ENCODE measurements at regions not wholly inside any gene's neighbourhood (a gene's known extent, or its start where the extent isn't known, plus 50 kb on each side); places are given as distances from the start of the nearest gene placed in this dataset.

DNA sequence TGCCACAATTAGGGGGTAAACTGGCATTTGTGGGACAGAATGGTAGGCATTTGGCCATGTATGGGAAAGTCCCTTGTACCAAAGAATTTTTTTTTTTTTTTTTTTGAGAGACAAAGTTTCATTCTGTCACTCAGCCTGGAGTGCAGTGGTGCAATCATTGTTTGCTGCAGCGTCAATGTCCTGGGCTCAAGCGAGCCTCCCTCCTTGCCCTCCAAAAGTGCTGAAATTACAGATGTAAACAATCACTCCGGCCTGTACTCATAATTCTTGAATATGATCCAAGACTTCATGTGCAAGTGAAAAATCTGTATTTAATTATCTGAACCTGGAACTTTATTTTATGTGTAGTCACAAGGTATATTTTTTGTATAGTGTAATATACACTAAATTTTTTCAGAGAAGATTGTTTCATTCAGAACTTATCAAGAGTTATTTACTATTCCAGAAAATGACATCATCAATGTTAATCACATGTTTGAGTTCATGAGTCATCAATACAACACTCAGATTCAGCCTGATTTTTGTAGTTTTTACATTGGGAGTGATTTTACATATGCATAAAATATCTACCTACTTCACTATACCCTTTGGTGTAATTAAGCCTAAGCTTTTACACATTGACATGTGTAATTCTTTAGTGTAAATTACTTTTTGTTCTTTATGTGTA is 138.7 kb upstream of the L3MBTL4 start:
- Histone ChIP-seq H3K36me3 (replicated peaks; ENCODE audit: insufficient read depth, low read depth) (no peaks in the 10 kb centered on the region), H3K79me2 (no peaks in the 10 kb centered on the region), H2AFZ (no peak overlapping the region), H3K9me3 (ENCODE audit: low read depth) (no peaks in the 10 kb centered on the region), H3K4me3 (no peak overlapping the region), H4K20me1 (ENCODE audit: insufficient read depth, poor library complexity, severe bottlenecking) (no peaks in the 10 kb centered on the region), H3K9me2 (replicated peaks; ENCODE audit: insufficient read depth) (no peaks in the 10 kb centered on the region), H3K27ac (no peak overlapping the region), H3K4me2 (no peak overlapping the region), H3K27me3 (no peaks in the 10 kb centered on the region), H3K4me1 (ENCODE audit: insufficient read depth) (peaks cover 20% of the 10 kb centered on the region)
- DNase-seq (ENCODE audit: low spot score): no peak
- no peak for TF ChIP-seq EZH2phosphoT487 (IDR thresholded peaks at IDR 0.05; ENCODE audit: low read depth, severe bottlenecking, unreplicated experiment)
- TF ChIP-seq, protein P1, sequence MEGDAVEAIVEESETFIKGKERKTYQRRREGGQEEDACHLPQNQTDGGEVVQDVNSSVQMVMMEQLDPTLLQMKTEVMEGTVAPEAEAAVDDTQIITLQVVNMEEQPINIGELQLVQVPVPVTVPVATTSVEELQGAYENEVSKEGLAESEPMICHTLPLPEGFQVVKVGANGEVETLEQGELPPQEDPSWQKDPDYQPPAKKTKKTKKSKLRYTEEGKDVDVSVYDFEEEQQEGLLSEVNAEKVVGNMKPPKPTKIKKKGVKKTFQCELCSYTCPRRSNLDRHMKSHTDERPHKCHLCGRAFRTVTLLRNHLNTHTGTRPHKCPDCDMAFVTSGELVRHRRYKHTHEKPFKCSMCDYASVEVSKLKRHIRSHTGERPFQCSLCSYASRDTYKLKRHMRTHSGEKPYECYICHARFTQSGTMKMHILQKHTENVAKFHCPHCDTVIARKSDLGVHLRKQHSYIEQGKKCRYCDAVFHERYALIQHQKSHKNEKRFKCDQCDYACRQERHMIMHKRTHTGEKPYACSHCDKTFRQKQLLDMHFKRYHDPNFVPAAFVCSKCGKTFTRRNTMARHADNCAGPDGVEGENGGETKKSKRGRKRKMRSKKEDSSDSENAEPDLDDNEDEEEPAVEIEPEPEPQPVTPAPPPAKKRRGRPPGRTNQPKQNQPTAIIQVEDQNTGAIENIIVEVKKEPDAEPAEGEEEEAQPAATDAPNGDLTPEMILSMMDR (IDR thresholded peaks at IDR 0.05; ENCODE audit: poor library complexity): no peak
- no peak for TF ChIP-seq EZH2 (IDR thresholded peaks at IDR 0.05; ENCODE audit: borderline replicate concordance)
- 50% methylated on average over 3 of the region's 3 CpGs for WGBS (ENCODE audit: low lambda C conversion rate, missing lambda C conversion rate)

DNA sequence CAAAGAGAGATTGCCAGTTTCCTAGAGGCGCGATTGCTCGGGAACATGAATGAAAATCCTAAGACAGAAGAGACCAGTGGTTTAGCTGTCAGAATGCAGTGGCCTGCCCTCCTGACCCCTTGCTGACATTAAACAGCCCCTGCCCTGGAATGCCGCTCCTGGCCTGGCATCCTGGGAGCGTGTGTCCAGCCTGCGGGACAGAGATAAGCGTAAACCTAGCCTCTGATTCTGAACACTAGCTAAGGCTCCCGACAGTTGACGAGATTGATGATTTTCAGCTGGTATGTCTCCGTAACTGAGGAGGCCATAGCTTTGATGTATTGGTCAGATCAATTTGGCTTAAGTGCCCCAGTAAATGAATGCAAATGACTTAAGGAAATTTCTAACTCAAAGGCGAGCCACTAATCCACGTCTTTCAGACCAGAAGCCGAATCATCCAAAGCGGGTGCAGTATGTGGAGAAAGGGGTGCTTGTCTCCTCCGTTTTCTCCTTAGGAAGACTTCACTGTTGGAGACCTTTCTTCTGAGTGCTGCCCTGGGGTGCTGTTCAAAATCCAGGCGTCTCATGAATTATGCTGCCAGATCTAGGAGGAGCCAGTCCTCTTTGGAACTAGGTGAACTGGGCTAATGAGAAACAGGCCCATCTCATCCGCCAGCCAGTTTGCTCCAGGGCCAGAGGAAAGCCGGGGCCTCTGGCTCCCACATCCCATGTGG is 142.5 kb upstream of the L3MBTL4 start:
- peak; percentile 19 for DNase-seq (ENCODE audit: low spot score)
- no peaks in the 10 kb centered on the region for H3K9me2 ChIP-seq (replicated peaks; ENCODE audit: insufficient read depth)
- H2AFZ ChIP-seq: no peak overlapping the region
- H3K4me3 ChIP-seq: no peak overlapping the region
- peak overlapping the region; percentile 73 for H3K27ac ChIP-seq
- H3K27me3 ChIP-seq: no peaks in the 10 kb centered on the region
- peaks cover 33% of the 10 kb centered on the region for H3K4me1 ChIP-seq (ENCODE audit: insufficient read depth)
- H3K79me2 ChIP-seq: no peaks in the 10 kb centered on the region
- peak overlapping the region; percentile 58 for H3K4me2 ChIP-seq
- 37% methylated on average over 18 of the region's 18 CpGs for WGBS (ENCODE audit: low lambda C conversion rate, missing lambda C conversion rate)
- H3K36me3 ChIP-seq (replicated peaks; ENCODE audit: insufficient read depth, low read depth): no peaks in the 10 kb centered on the region
- H4K20me1 ChIP-seq (ENCODE audit: insufficient read depth, poor library complexity, severe bottlenecking): no peaks in the 10 kb centered on the region
- H3K9me3 ChIP-seq (ENCODE audit: low read depth): no peaks in the 10 kb centered on the region
- no peak for TF ChIP-seq EZH2phosphoT487 (IDR thresholded peaks at IDR 0.05; ENCODE audit: low read depth, severe bottlenecking, unreplicated experiment)
- no peak for TF ChIP-seq EZH2 (IDR thresholded peaks at IDR 0.05; ENCODE audit: borderline replicate concordance)
- TF ChIP-seq, protein P1 (IDR thresholded peaks at IDR 0.05; ENCODE audit: poor library complexity): no peak

DNA sequence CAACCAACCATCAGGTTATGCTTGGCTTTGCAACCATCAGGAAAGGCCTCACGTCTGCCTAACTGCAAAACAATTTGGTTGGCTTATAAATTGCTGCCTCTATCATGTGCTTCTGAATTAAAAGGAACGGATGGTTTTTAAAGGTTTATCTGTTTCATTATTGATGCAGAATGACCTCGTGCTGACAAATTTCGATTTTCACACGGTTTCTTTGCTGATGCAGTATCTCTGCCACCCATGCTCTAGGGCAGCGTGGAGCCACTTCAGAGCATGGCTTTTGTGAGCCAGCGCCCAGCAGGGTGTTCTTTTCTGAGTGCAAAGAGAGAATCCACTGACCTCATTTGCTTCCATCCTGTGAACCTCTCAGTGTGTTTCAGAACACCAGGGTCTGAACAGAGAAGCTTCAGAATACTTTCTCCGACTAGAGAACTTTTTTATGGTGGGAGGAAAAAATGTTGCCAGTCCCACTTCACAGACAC is 143.1 kb upstream of the L3MBTL4 start:
- Histone ChIP-seq H2AFZ (no peak overlapping the region), H3K4me3 (no peak overlapping the region), H3K4me1 (ENCODE audit: insufficient read depth) (peaks cover 33% of the 10 kb centered on the region), H4K20me1 (ENCODE audit: insufficient read depth, poor library complexity, severe bottlenecking) (no peaks in the 10 kb centered on the region), H3K9me2 (replicated peaks; ENCODE audit: insufficient read depth) (no peaks in the 10 kb centered on the region), H3K27ac (peak overlapping the region; percentile 73), H3K27me3 (no peaks in the 10 kb centered on the region), H3K79me2 (no peaks in the 10 kb centered on the region), H3K4me2 (peak overlapping the region; percentile 58), H3K36me3 (replicated peaks; ENCODE audit: insufficient read depth, low read depth) (no peaks in the 10 kb centered on the region), H3K9me3 (ENCODE audit: low read depth) (no peaks in the 10 kb centered on the region)
- no peak for DNase-seq (ENCODE audit: low spot score)
- TF ChIP-seq EZH2phosphoT487 (IDR thresholded peaks at IDR 0.05; ENCODE audit: low read depth, severe bottlenecking, unreplicated experiment) (no peak), EZH2 (IDR thresholded peaks at IDR 0.05; ENCODE audit: borderline replicate concordance) (no peak)
- TF ChIP-seq, protein P1 (IDR thresholded peaks at IDR 0.05; ENCODE audit: poor library complexity): no peak
- WGBS (ENCODE audit: low lambda C conversion rate, missing lambda C conversion rate): 52% methylated on average over 8 of the region's 8 CpGs
